GM21526 (cell line): ENCODE measurements at regions not wholly inside any gene's neighbourhood (a gene's known extent, or its start where the extent isn't known, plus 50 kb on each side); places are given as distances from the start of the nearest gene placed in this dataset.
"Not testable (repeated sequence)": the region's sequence is repeated elsewhere in the genome, so short reads cannot be mapped to it uniquely, and the experiment has no call there.

Experiments
- ATAC-seq: cut with Tn5 transposase; IDR thresholded peaks from one replicate; pipeline ENCODE4 v1.9.1; 2021; ENCODE audit warnings: moderate library complexity; ENCODE audit not compliant: unreplicated experiment, low FRiP score

GRCh38 chr2:83113953-83114352 lies 1345.1 kb downstream of the SUCLG1 start:
- ATAC-seq: no peak

- no peak for ATAC-seq
Measured at GRCh38 chr2:83112858-83113257, 1346.2 kb downstream of the SUCLG1 start.

- no peak for ATAC-seq
Measured at GRCh38 chr2:83109284-83109683, 1349.8 kb downstream of the SUCLG1 start.

GRCh38 chr2:83106853-83107252 lies 1352.2 kb downstream of the SUCLG1 start:
- ATAC-seq: no peak

GRCh38 chr2:83104202-83104601 lies 1354.9 kb downstream of the SUCLG1 start:
- no peak for ATAC-seq

GRCh38 chr2:83103613-83104012 lies 1355.5 kb downstream of the SUCLG1 start:
- ATAC-seq: no peak

- ATAC-seq: not testable (repeated sequence)
Measured at GRCh38 chr2:83089051-83089450, 1370.0 kb downstream of the SUCLG1 start.

- ATAC-seq: no peak
Measured at GRCh38 chr2:83085869-83086268, 1373.2 kb downstream of the SUCLG1 start.

- ATAC-seq: no peak
Measured at GRCh38 chr2:83081826-83082690, 1377.0 kb downstream of the SUCLG1 start.

GRCh38 chr2:83079007-83079406 lies 1380.1 kb downstream of the SUCLG1 start:
- ATAC-seq: no peak

- ATAC-seq: no peak
Measured at GRCh38 chr2:83072767-83073166, 1386.3 kb downstream of the SUCLG1 start.

- no peak for ATAC-seq
Measured at GRCh38 chr2:83071914-83072313, 1387.2 kb downstream of the SUCLG1 start.

GRCh38 chr2:83071352-83071751 lies 1387.7 kb downstream of the SUCLG1 start:
- ATAC-seq: no peak

GRCh38 chr2:83069724-83070123 lies 1389.4 kb downstream of the SUCLG1 start:
- ATAC-seq: no peak

- ATAC-seq: no peak
Measured at GRCh38 chr2:83068714-83069113, 1390.4 kb downstream of the SUCLG1 start.

GRCh38 chr2:83067947-83068346 lies 1391.1 kb downstream of the SUCLG1 start:
- ATAC-seq: no peak

- ATAC-seq: no peak
Measured at GRCh38 chr2:83063933-83064332, 1395.1 kb downstream of the SUCLG1 start.

GRCh38 chr2:83063511-83063910 lies 1395.6 kb downstream of the SUCLG1 start:
- ATAC-seq: no peak

GRCh38 chr2:83058683-83059082 lies 1400.4 kb downstream of the SUCLG1 start:
- no peak for ATAC-seq

GRCh38 chr2:83055376-83056010 lies 1403.6 kb downstream of the SUCLG1 start:
- no peak for ATAC-seq

GRCh38 chr2:83054751-83055150 lies 1404.3 kb downstream of the SUCLG1 start:
- no peak for ATAC-seq
